ENCODE measurements at regions not wholly inside any gene's neighbourhood (a gene's known extent, or its start where the extent isn't known, plus 50 kb on each side); places are given as distances from the start of the nearest gene placed in this dataset.

DNA sequence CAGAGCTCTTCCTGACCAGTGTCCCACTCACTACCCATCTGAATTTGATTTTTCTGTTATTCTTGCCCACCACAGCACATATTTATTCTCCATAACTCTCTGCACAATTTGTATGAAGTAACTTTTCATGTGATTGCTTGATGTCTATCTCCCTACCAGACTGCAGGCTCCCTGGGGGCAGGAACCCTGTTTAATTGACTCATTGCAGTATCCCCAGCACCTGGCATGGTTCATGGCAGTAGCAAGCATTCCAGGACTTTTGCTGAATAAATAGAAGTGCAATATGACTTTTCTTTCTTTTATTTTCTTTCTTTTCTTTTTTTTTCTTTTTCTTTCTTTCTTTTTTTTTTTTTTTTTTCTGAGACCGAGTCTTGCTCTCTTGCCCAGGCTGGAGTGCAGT, 88.7 kb upstream of the XPO1 start:
- H3K36me3 Mint-ChIP-seq: no peaks in the 10 kb centered on the region
- peaks cover 6% of the 10 kb centered on the region for H3K4me1 Mint-ChIP-seq (ENCODE audit: unreplicated experiment)
- no peak overlapping the region for H3K27ac Mint-ChIP-seq
- H3K9me3 Mint-ChIP-seq: no peaks in the 10 kb centered on the region
- TF ChIP-seq, protein P1, sequence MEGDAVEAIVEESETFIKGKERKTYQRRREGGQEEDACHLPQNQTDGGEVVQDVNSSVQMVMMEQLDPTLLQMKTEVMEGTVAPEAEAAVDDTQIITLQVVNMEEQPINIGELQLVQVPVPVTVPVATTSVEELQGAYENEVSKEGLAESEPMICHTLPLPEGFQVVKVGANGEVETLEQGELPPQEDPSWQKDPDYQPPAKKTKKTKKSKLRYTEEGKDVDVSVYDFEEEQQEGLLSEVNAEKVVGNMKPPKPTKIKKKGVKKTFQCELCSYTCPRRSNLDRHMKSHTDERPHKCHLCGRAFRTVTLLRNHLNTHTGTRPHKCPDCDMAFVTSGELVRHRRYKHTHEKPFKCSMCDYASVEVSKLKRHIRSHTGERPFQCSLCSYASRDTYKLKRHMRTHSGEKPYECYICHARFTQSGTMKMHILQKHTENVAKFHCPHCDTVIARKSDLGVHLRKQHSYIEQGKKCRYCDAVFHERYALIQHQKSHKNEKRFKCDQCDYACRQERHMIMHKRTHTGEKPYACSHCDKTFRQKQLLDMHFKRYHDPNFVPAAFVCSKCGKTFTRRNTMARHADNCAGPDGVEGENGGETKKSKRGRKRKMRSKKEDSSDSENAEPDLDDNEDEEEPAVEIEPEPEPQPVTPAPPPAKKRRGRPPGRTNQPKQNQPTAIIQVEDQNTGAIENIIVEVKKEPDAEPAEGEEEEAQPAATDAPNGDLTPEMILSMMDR (conservative IDR thresholded peaks at IDR 0.05): no peak
- no peak for DNase-seq (ENCODE audit: extremely low spot score, unreplicated experiment)
- H3K27me3 Mint-ChIP-seq: no peaks in the 10 kb centered on the region
- no peak overlapping the region for H3K4me3 Mint-ChIP-seq

DNA sequence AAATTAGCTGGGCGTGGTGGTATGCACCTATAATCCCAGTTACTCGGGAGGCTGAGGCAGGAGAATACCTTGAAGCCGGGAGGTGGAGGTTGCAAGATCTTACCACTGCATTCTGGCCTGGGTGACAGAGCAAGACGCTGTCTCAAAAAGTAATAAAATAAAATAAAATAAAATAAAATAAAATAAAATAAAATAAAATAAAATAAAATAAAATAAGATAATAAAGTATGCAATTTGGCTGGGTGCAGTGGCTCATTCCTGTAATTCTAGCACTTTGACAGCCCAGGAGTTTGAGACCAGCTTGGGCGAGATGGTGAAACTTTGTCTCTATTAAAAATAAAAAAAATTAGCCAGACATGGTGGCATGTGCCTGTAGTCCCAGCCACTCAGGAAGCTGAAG, 85.6 kb upstream of the XPO1 start:
- Mint-ChIP-seq H3K36me3 (no peaks in the 10 kb centered on the region), H3K9me3 (no peaks in the 10 kb centered on the region), H3K4me1 (ENCODE audit: unreplicated experiment) (no peaks in the 10 kb centered on the region), H3K27ac (no peak overlapping the region), H3K4me3 (no peak overlapping the region), H3K27me3 (no peaks in the 10 kb centered on the region)
- TF ChIP-seq, protein P1 (conservative IDR thresholded peaks at IDR 0.05): no peak
- DNase-seq (ENCODE audit: extremely low spot score, unreplicated experiment): no peak

DNA sequence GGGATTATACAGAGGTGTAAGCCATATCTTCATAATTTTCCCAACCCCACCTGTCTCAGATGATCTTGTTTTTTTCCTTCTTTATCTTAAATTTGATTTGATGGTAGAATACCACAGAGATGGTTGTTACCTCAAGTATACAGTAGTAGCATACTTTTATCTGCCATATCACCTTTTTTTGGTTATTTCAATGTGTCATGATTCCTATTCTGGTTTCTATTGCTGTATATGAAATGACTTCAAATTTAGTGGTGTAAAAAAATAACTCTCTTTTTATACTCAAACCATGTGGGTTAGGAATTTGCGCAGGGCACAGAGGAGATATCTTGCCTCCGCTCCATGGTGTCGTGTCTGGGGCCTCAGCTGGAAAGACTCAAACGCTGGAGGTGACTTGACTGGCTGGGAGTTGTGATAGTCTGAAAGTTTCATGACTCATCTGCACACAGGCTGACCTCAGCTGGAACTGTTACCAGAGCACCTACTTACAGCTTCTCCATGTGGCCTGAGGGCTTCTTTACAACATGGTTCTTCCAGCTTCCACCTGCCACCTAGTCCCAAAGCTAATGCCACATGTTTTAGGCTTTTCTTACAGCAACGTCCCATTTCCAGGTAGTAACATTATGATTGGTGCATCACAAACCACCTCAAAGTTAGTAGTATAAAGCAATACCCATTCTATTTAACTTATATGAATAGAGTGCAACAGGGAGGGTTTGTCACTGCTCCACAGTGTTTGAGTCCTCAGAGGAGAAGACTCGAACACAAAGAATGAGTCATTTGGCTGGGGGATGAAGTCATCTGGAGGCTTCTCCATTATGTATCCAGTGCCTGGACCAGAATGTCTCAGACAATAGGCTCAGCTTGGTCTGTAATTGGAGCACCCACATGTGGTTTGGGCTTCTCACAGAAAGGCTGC, 82.3 kb upstream of the XPO1 start:
- H3K36me3 Mint-ChIP-seq: no peaks in the 10 kb centered on the region
- TF ChIP-seq, protein P1 (conservative IDR thresholded peaks at IDR 0.05): no peak
- H3K9me3 Mint-ChIP-seq: no peaks in the 10 kb centered on the region
- H3K27me3 Mint-ChIP-seq: no peaks in the 10 kb centered on the region
- H3K4me3 Mint-ChIP-seq: no peak overlapping the region
- H3K27ac Mint-ChIP-seq: no peak overlapping the region
- DNase-seq (ENCODE audit: extremely low spot score, unreplicated experiment): no peak
- no peaks in the 10 kb centered on the region for H3K4me1 Mint-ChIP-seq (ENCODE audit: unreplicated experiment)

DNA sequence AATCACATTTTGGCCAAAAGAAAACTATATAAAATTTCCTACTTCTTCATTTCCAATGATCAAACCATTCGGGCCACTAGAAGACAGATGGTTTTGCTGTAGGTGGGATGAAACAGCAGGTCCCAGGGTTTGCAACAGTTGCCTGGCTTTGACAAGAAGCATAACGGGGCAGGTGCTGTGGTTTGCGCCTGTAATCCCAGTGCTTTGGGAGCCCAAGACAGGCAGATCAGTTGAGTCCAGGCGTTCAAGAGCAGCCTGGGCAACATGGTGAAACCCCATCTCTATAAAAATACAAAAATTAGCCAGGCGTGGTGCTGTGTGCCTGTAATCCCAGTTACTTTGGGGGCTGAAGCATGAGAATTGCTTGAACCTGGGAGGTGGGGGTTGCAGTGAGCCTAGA, 81.4 kb upstream of the XPO1 start:
- no peaks in the 10 kb centered on the region for H3K4me1 Mint-ChIP-seq (ENCODE audit: unreplicated experiment)
- TF ChIP-seq, protein P1 (conservative IDR thresholded peaks at IDR 0.05): no peak
- no peaks in the 10 kb centered on the region for H3K36me3 Mint-ChIP-seq
- H3K27me3 Mint-ChIP-seq: no peaks in the 10 kb centered on the region
- no peaks in the 10 kb centered on the region for H3K9me3 Mint-ChIP-seq
- no peak overlapping the region for H3K4me3 Mint-ChIP-seq
- H3K27ac Mint-ChIP-seq: no peak overlapping the region
- DNase-seq (ENCODE audit: extremely low spot score, unreplicated experiment): no peak

DNA sequence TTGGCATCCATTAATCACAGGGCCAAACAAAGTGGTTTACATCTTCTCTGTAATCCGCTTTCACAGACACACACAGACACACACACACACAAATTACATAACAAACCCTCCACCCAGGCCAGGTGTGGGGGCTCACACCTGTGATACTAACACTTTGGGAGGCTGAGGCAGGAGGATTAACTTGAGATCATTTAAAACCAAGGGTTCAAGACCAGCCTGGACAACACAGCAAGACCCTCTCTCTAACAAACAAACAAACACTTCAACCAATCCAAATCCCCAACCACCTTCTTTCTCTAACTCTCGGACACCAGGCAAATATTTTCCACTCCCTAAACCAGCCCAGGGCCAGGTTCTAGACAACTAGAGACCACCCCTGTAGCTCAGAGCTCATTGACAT, 79.5 kb upstream of the XPO1 start:
- TF ChIP-seq, protein P1 (conservative IDR thresholded peaks at IDR 0.05): no peak
- DNase-seq (ENCODE audit: extremely low spot score, unreplicated experiment): no peak
- no peak overlapping the region for H3K27ac Mint-ChIP-seq
- H3K27me3 Mint-ChIP-seq: no peaks in the 10 kb centered on the region
- no peaks in the 10 kb centered on the region for H3K36me3 Mint-ChIP-seq
- no peaks in the 10 kb centered on the region for H3K4me1 Mint-ChIP-seq (ENCODE audit: unreplicated experiment)
- H3K4me3 Mint-ChIP-seq: no peak overlapping the region
- no peaks in the 10 kb centered on the region for H3K9me3 Mint-ChIP-seq
